Thyroid gland (tissue), 4 donors: ENCODE measurements at regions not wholly inside any gene's neighbourhood (a gene's known extent, or its start where the extent isn't known, plus 50 kb on each side); places are given as distances from the start of the nearest gene placed in this dataset.
"Not testable (repeated sequence)": the region's sequence is repeated elsewhere in the genome, so short reads cannot be mapped to it uniquely, and the experiment has no call there.

Experiments used
- DNase-seq, 2 donors: peaks; one replicate each; pipeline ENCODE4 v3.0.0-alpha.2; 2019
- H3K27ac ChIP-seq, 3 donors: fragments of 200-600 bp; sonication (generic); 1 replicate in 2 of 3; 2 replicates in 1 of 3; pipeline ENCODE4 v1.5.1; 2016 to 2019; ENCODE audit warnings: mild to moderate bottlenecking in 1 of 3, moderate library complexity in 1 of 3
- H3K27me3 ChIP-seq: fragments of 200-600 bp; sonication (generic); one replicate; pipeline ENCODE4 v1.5.1; 2019
- H3K36me3 ChIP-seq, 2 donors: fragments of 200-600 bp; sonication (generic); one replicate each; pipeline ENCODE4 v1.5.1; 2016 to 2019
- H3K4me1 ChIP-seq, 2 donors: fragments of 200-600 bp; sonication (generic); one replicate each; pipeline ENCODE4 v1.5.1; 2017 to 2019
- H3K4me3 ChIP-seq, 3 donors: fragments of 200-600 bp; sonication (generic); replicated peaks in 1 of 3; 1 replicate in 2 of 3; 2 replicates in 1 of 3; pipeline ENCODE4 v1.5.1; 2016; ENCODE audit warnings: mild to moderate bottlenecking in 1 of 3
- H3K9me3 ChIP-seq: fragments of 200-600 bp; sonication (generic); one replicate; pipeline ENCODE4 v1.5.1; 2017
- POLR2A ChIP-seq, 2 donors: fragments of 450-650 bp; IDR thresholded peaks; one replicate each; pipeline ENCODE4 v1.6.1; 2017; ENCODE audit warnings: antibody characterized with exemption in 2 of 2, mild to moderate bottlenecking in 2 of 2, moderate library complexity in 1 of 2
- WGBS, 2 donors: methylation state at CpG; one replicate each; pipeline ENCODE4 v1.1.5; 2017; 5-methylcytosine and 5-hydroxymethylcytosine counted together
- intact Hi-C: fragments of 100-400 bp; cut with DNase I; formaldehyde crosslinking; loops from one replicate; pipeline ENCODE4 v1.15.1; 2023
- TF ChIP-seq, protein P1 (sequence below), 6 experiments: fragments of 200-600 bp in 3 of 6; fragments of 450-650 bp in 3 of 6; sonication (generic) in 3 of 6; IDR thresholded peaks; one replicate each; pipeline ENCODE4 v1.5.1; 2016 to 2019; ENCODE audit warnings: antibody characterized with exemption in 6 of 6, mild to moderate bottlenecking in 2 of 6, inconsistent platforms in 1 of 6, moderate library complexity in 1 of 6

DNA sequence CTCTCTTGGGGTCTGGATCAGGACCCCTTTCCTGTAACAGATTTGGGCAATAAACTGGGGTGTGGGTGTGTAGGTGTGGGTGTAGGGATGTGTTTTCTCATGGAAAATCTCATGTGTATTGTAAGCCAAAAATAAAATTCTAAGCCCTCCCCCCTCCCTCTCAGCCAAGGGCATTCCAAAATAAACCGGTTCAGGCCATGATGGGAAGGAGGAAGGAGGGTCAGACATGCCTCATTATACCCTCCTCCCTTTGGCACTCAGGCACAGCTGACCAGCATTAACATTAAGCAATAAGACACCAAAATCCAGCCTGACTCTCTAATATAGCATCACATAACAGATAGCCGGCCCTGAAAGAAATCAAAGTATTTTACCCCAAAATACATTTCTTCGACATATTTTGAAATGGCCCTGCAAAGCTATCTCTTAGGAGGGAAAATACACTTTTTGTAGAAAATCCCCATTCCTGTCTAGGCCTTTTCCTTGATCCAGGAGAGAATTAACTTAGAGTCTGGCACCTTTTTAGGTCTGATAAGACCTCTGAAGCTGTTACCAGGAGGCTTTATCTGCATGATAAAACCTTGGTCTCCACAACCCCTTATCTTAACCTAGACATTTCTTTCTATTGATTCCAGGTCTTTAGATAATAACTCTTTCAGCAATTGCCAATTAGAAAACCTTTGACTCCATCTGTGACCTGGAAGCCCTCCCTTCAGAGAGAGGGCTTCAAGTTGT lies 128.7 kb upstream of the COL5A2 start:
- TF ChIP-seq, protein P1, sequence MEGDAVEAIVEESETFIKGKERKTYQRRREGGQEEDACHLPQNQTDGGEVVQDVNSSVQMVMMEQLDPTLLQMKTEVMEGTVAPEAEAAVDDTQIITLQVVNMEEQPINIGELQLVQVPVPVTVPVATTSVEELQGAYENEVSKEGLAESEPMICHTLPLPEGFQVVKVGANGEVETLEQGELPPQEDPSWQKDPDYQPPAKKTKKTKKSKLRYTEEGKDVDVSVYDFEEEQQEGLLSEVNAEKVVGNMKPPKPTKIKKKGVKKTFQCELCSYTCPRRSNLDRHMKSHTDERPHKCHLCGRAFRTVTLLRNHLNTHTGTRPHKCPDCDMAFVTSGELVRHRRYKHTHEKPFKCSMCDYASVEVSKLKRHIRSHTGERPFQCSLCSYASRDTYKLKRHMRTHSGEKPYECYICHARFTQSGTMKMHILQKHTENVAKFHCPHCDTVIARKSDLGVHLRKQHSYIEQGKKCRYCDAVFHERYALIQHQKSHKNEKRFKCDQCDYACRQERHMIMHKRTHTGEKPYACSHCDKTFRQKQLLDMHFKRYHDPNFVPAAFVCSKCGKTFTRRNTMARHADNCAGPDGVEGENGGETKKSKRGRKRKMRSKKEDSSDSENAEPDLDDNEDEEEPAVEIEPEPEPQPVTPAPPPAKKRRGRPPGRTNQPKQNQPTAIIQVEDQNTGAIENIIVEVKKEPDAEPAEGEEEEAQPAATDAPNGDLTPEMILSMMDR (IDR thresholded peaks at IDR 0.05), result no peak
- no peak for TF ChIP-seq POLR2A (IDR thresholded peaks at IDR 0.05)
- no peaks in the 10 kb centered on the region for H3K9me3 ChIP-seq
- no peaks in the 10 kb centered on the region for H3K4me1 ChIP-seq
- intact Hi-C loops, result no loop called here
- no peaks in the 10 kb centered on the region for H3K36me3 ChIP-seq
- H3K27ac ChIP-seq, result no peak overlapping the region
- H3K27me3 ChIP-seq, result no peaks in the 10 kb centered on the region
- no peak for DNase-seq
- H3K4me3 ChIP-seq, result no peak overlapping the region
- WGBS, 2 donors, result 77 to 89% methylated on average over 3 of the region's 3 CpGs

DNA sequence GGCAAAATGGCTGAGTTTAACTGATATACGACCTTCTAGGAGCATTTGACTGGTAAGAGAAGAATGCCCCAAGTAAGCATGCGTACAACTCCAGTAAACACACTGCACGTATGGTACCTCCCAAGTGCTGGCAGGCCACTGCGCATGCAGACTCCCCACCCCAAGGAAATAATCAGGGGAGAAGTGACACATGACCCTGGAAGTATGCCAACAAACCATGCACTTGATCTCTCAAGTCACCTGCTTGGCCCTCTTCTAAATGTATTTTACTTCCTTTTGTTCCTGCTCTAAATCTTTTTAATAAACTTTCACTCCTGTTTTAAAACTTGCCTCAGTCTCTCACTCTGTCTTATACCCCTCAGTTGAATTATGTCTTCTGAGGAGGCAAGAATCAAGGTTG lies 129.8 kb upstream of the COL5A2 start:
- H3K4me1 ChIP-seq, result no peaks in the 10 kb centered on the region
- H3K27ac ChIP-seq, result no peak overlapping the region
- no peak for DNase-seq
- H3K9me3 ChIP-seq, result no peaks in the 10 kb centered on the region
- no peak for TF ChIP-seq POLR2A (IDR thresholded peaks at IDR 0.05)
- TF ChIP-seq, protein P1 (IDR thresholded peaks at IDR 0.05), result no peak
- no peak overlapping the region for H3K4me3 ChIP-seq
- H3K27me3 ChIP-seq, result no peaks in the 10 kb centered on the region
- intact Hi-C loops, result no loop called here
- WGBS, 2 donors, result 83 to 90% methylated on average over 4 of the region's 4 CpGs
- H3K36me3 ChIP-seq, result no peaks in the 10 kb centered on the region

- no peaks in the 10 kb centered on the region for H3K27me3 ChIP-seq
- no peak for DNase-seq
- H3K4me3 ChIP-seq, result no peak overlapping the region
- WGBS, 2 donors, result 98 to 99% methylated on average over 13 of the region's 13 CpGs
- no peaks in the 10 kb centered on the region for H3K4me1 ChIP-seq
- no peak overlapping the region for H3K27ac ChIP-seq
- intact Hi-C loops, result no loop called here
- no peak for TF ChIP-seq POLR2A (IDR thresholded peaks at IDR 0.05)
- TF ChIP-seq, protein P1 (IDR thresholded peaks at IDR 0.05), result no peak
- no peaks in the 10 kb centered on the region for H3K36me3 ChIP-seq
- no peaks in the 10 kb centered on the region for H3K9me3 ChIP-seq
Measured at GRCh38 chr2:189312211-189312610, 129.1 kb upstream of the WDR75 start.

DNA sequence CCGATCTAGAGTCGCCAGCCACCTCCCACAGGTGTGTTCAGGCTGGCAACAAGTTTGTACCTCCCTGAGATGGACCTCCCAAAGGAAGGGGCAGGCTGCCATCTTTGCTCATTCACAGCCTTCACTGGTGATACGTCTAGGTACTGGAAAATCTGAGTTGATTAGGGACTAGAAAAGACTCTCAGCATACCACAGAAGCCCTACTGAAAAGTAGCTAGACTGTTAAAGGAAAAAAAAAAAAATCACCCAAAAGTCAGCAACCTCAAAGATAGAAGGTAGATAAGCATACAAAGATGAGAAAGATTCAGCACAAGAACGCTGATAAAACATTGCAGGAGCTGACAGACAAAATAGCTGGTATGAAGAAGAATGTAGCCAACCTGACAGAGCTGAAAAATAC lies 128.6 kb upstream of the WDR75 start:
- DNase-seq, result no peak
- TF ChIP-seq, protein P1 (IDR thresholded peaks at IDR 0.05), result no peak
- TF ChIP-seq POLR2A (IDR thresholded peaks at IDR 0.05), result no peak
- WGBS, 2 donors, result 90 to 95% methylated on average over 4 of the region's 4 CpGs

GRCh38 chr2:189318761-189319160 lies 122.5 kb upstream of the WDR75 start:
- intact Hi-C loops, result no loop called here
- Histone ChIP-seq H3K9me3 (no peaks in the 10 kb centered on the region), H3K4me1 (no peaks in the 10 kb centered on the region), H3K36me3 (no peaks in the 10 kb centered on the region), H3K27ac (no peak overlapping the region), H3K4me3 (no peak overlapping the region), H3K27me3 (no peaks in the 10 kb centered on the region)
- DNase-seq, result no peak
- WGBS, 2 donors, result 75 to 83% methylated on average over 1 of the region's 1 CpG
- TF ChIP-seq POLR2A (IDR thresholded peaks at IDR 0.05), result no peak
- TF ChIP-seq, protein P1 (IDR thresholded peaks at IDR 0.05), result no peak

More for the DNA sequence above, 128.6 kb upstream of the WDR75 start:
- Histone ChIP-seq H3K27me3 (no peaks in the 10 kb centered on the region), H3K4me3 (no peak overlapping the region), H3K9me3 (no peaks in the 10 kb centered on the region), H3K36me3 (no peaks in the 10 kb centered on the region), H3K27ac (no peak overlapping the region), H3K4me1 (no peaks in the 10 kb centered on the region)
- intact Hi-C loops, result no loop called here

- H3K36me3 ChIP-seq, H3K9me3 ChIP-seq, H3K27me3 ChIP-seq, H3K27ac ChIP-seq, H3K4me3 ChIP-seq, H3K4me1 ChIP-seq, DNase-seq, intact Hi-C loops: not testable (repeated sequence)
- WGBS, 2 donors, result 93 to 96% methylated on average over 11 of the region's 11 CpGs
Measured at GRCh38 chr2:189319424-189319823, 121.8 kb upstream of the WDR75 start.
